ENCODE measurements at regions not wholly inside any gene's neighbourhood (a gene's known extent, or its start where the extent isn't known, plus 50 kb on each side); places are given as distances from the start of the nearest gene placed in this dataset.

DNA sequence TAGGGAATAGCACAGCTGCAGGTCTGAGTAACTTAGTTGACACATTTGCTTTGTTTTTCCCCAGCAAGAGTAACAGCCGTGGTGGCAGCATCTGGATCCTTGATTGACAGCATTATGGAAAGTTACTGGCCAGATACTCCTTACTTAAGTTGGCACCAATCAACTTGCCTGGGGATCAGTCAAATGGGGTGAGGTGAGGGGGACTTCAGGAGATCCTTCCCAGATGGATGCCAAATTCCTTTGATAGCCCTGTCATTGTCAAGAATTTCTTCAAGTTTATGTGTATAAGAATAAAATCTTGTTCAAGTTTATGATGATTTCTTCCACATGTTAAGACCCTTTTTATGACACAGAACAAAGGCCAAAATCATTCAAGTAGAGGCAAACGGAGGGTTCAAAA lies 618.4 kb downstream of the SLC6A15 start:
- H3K4me3 ChIP-seq (ENCODE audit: low read depth in 1 of 2, low read length in 2 of 2): no peak overlapping the region
- H3K4me1 ChIP-seq (ENCODE audit: control insufficient read depth in 2 of 2, insufficient read depth in 2 of 2, low read length in 1 of 2): no peaks in the 10 kb centered on the region
- H3K27ac ChIP-seq (ENCODE audit: low read depth in 2 of 2, low read length in 1 of 2): no peak overlapping the region
- H3K27me3 ChIP-seq (ENCODE audit: control insufficient read depth in 1 of 2, insufficient read depth in 2 of 2, low read length in 2 of 2): no peaks in the 10 kb centered on the region
- H3K9me3 ChIP-seq (ENCODE audit: control insufficient read depth in 2 of 2, insufficient read depth in 1 of 2, low read depth in 1 of 2, low read length in 1 of 2): no peaks in the 10 kb centered on the region
- WGBS, 2 donors: 45 to 54% methylated on average over 2 of the region's 2 CpGs
- no peaks in the 10 kb centered on the region for H3K36me3 ChIP-seq (ENCODE audit: control insufficient read depth in 2 of 2, insufficient read depth in 2 of 2, low read length in 1 of 2)

DNA sequence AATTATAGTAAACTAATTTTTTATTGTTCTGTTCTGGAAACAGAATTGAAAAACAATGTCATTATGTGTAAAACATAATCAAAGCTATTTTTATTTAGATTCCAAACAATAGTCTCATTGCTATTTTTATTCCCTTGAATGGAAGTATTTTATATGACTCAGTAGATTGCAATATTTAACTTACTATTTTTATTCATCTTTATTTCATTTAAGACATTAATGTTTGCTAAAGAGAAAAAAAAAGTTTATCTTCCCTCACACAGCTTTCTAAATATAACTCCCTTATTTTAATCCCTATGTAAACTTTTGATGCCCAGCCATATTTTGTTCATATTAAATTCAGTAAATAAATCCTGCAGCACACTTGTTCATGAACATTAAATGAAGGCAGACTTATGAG lies 622.4 kb downstream of the SLC6A15 start:
- no peak overlapping the region for H3K4me3 ChIP-seq (ENCODE audit: low read depth in 1 of 2, low read length in 2 of 2)
- no peaks in the 10 kb centered on the region for H3K36me3 ChIP-seq (ENCODE audit: control insufficient read depth in 2 of 2, insufficient read depth in 2 of 2, low read length in 1 of 2)
- no peak overlapping the region for H3K27ac ChIP-seq (ENCODE audit: low read depth in 2 of 2, low read length in 1 of 2)
- no peaks in the 10 kb centered on the region for H3K4me1 ChIP-seq (ENCODE audit: control insufficient read depth in 2 of 2, insufficient read depth in 2 of 2, low read length in 1 of 2)
- no peaks in the 10 kb centered on the region for H3K27me3 ChIP-seq (ENCODE audit: control insufficient read depth in 1 of 2, insufficient read depth in 2 of 2, low read length in 2 of 2)
- no peaks in the 10 kb centered on the region for H3K9me3 ChIP-seq (ENCODE audit: control insufficient read depth in 2 of 2, insufficient read depth in 1 of 2, low read depth in 1 of 2, low read length in 1 of 2)

DNA sequence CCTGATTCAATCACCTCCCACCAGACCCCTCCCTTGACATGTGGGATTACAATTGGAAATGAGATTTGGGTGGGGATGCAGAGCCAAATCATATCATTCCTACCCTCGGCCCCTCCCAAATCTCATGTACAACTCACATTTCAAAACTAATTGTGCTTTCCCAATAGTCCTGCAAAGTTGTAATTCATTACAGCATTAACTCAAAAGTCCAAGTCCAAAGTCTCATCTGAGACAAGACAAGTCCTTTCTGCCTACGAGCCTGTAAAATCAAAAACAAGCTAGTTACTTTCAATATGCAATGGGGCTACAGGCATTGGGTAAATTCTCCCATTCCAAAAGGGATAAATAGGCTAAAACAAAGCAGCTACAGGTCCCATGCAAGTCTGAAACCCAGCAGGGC lies 634.6 kb downstream of the SLC6A15 start:
- H3K36me3 ChIP-seq (ENCODE audit: control insufficient read depth in 2 of 2, insufficient read depth in 2 of 2, low read length in 1 of 2): no peaks in the 10 kb centered on the region
- WGBS, 2 donors: 80 to 82% methylated on average over 2 of the region's 2 CpGs
- no peaks in the 10 kb centered on the region for H3K9me3 ChIP-seq (ENCODE audit: control insufficient read depth in 2 of 2, insufficient read depth in 1 of 2, low read depth in 1 of 2, low read length in 1 of 2)
- no peaks in the 10 kb centered on the region for H3K4me1 ChIP-seq (ENCODE audit: control insufficient read depth in 2 of 2, insufficient read depth in 2 of 2, low read length in 1 of 2)
- no peak overlapping the region for H3K4me3 ChIP-seq (ENCODE audit: low read depth in 1 of 2, low read length in 2 of 2)
- no peaks in the 10 kb centered on the region for H3K27me3 ChIP-seq (ENCODE audit: control insufficient read depth in 1 of 2, insufficient read depth in 2 of 2, low read length in 2 of 2)
- H3K27ac ChIP-seq (ENCODE audit: low read depth in 2 of 2, low read length in 1 of 2): no peak overlapping the region

DNA sequence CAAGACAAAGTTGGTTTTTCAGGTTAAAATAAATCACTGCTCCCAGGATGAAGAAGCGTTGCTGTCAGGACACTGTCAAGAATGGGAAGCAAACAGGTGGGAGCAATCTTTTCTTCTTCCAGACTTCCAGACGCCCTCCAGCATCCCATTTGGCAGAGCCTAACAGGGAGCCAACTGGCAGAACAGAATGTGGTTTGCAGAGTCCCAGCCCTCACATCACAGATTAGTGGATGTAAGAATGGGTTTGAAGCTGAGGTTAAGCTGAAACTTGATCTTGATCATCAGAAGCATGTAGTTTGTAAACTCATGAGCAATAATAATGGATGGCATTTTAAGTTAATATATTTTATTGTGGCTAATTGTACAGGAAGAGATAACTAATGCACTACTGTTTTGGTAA lies 636.4 kb downstream of the SLC6A15 start:
- H3K4me1 ChIP-seq (ENCODE audit: control insufficient read depth in 2 of 2, insufficient read depth in 2 of 2, low read length in 1 of 2): no peaks in the 10 kb centered on the region
- WGBS, 2 donors: 43 to 50% methylated on average over 2 of the region's 2 CpGs
- H3K27me3 ChIP-seq (ENCODE audit: control insufficient read depth in 1 of 2, insufficient read depth in 2 of 2, low read length in 2 of 2): no peaks in the 10 kb centered on the region
- no peaks in the 10 kb centered on the region for H3K36me3 ChIP-seq (ENCODE audit: control insufficient read depth in 2 of 2, insufficient read depth in 2 of 2, low read length in 1 of 2)
- no peak overlapping the region for H3K4me3 ChIP-seq (ENCODE audit: low read depth in 1 of 2, low read length in 2 of 2)
- no peaks in the 10 kb centered on the region for H3K9me3 ChIP-seq (ENCODE audit: control insufficient read depth in 2 of 2, insufficient read depth in 1 of 2, low read depth in 1 of 2, low read length in 1 of 2)
- H3K27ac ChIP-seq (ENCODE audit: low read depth in 2 of 2, low read length in 1 of 2): no peak overlapping the region

DNA sequence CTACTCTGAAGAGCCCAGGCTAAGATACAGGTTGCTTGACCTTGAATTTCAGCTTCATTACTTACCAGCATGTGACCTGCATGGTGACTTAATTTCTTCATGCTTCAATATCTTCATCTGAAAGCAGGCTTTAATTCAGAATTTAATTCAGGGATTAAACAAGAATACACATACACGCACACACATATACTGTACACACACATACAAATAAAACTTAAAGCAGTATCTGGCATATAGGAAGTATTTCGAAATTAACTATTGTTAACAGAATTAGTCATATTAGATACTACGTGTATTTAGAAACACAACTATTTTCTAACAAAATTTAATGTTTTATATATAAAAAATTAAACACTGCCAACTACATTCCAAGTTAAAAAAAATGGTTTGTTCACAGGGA lies 640.3 kb downstream of the SLC6A15 start:
- Histone ChIP-seq H3K27me3 (ENCODE audit: control insufficient read depth in 1 of 2, insufficient read depth in 2 of 2, low read length in 2 of 2) (no peaks in the 10 kb centered on the region), H3K4me1 (ENCODE audit: control insufficient read depth in 2 of 2, insufficient read depth in 2 of 2, low read length in 1 of 2) (no peaks in the 10 kb centered on the region), H3K27ac (ENCODE audit: low read depth in 2 of 2, low read length in 1 of 2) (no peak overlapping the region), H3K36me3 (ENCODE audit: control insufficient read depth in 2 of 2, insufficient read depth in 2 of 2, low read length in 1 of 2) (no peaks in the 10 kb centered on the region), H3K4me3 (ENCODE audit: low read depth in 1 of 2, low read length in 2 of 2) (no peak overlapping the region), H3K9me3 (ENCODE audit: control insufficient read depth in 2 of 2, insufficient read depth in 1 of 2, low read depth in 1 of 2, low read length in 1 of 2) (no peaks in the 10 kb centered on the region)
- WGBS, 2 donors: 56 to 70% methylated on average over 3 of the region's 3 CpGs

GRCh38 chr12:84270470-84271140 lies 642.0 kb downstream of the SLC6A15 start:
- Histone ChIP-seq H3K27ac (ENCODE audit: low read depth in 2 of 2, low read length in 1 of 2) (no peak overlapping the region), H3K9me3 (ENCODE audit: control insufficient read depth in 2 of 2, insufficient read depth in 1 of 2, low read depth in 1 of 2, low read length in 1 of 2) (no peaks in the 10 kb centered on the region), H3K27me3 (ENCODE audit: control insufficient read depth in 1 of 2, insufficient read depth in 2 of 2, low read length in 2 of 2) (no peaks in the 10 kb centered on the region), H3K4me3 (ENCODE audit: low read depth in 1 of 2, low read length in 2 of 2) (no peak overlapping the region), H3K4me1 (ENCODE audit: control insufficient read depth in 2 of 2, insufficient read depth in 2 of 2, low read length in 1 of 2) (no peaks in the 10 kb centered on the region), H3K36me3 (ENCODE audit: control insufficient read depth in 2 of 2, insufficient read depth in 2 of 2, low read length in 1 of 2) (no peaks in the 10 kb centered on the region)
- WGBS, 2 donors: 36 to 40% methylated on average over 8 of the region's 8 CpGs

- Histone ChIP-seq H3K36me3 (ENCODE audit: control insufficient read depth in 2 of 2, insufficient read depth in 2 of 2, low read length in 1 of 2) (no peaks in the 10 kb centered on the region), H3K4me1 (ENCODE audit: control insufficient read depth in 2 of 2, insufficient read depth in 2 of 2, low read length in 1 of 2) (no peaks in the 10 kb centered on the region), H3K27me3 (ENCODE audit: control insufficient read depth in 1 of 2, insufficient read depth in 2 of 2, low read length in 2 of 2) (no peaks in the 10 kb centered on the region), H3K27ac (ENCODE audit: low read depth in 2 of 2, low read length in 1 of 2) (no peak overlapping the region), H3K4me3 (ENCODE audit: low read depth in 1 of 2, low read length in 2 of 2) (no peak overlapping the region), H3K9me3 (ENCODE audit: control insufficient read depth in 2 of 2, insufficient read depth in 1 of 2, low read depth in 1 of 2, low read length in 1 of 2) (no peaks in the 10 kb centered on the region)
- WGBS, 2 donors: 50 to 65% methylated on average over 2 of the region's 2 CpGs
Observed at GRCh38 chr12:84247931-84248330, 664.7 kb downstream of the SLC6A15 start.

GRCh38 chr12:84243686-84244085 lies 668.9 kb downstream of the SLC6A15 start:
- Histone ChIP-seq H3K27me3 (ENCODE audit: control insufficient read depth in 1 of 2, insufficient read depth in 2 of 2, low read length in 2 of 2) (no peaks in the 10 kb centered on the region), H3K27ac (ENCODE audit: low read depth in 2 of 2, low read length in 1 of 2) (no peak overlapping the region), H3K4me1 (ENCODE audit: control insufficient read depth in 2 of 2, insufficient read depth in 2 of 2, low read length in 1 of 2) (no peaks in the 10 kb centered on the region), H3K4me3 (ENCODE audit: low read depth in 1 of 2, low read length in 2 of 2) (no peak overlapping the region), H3K36me3 (ENCODE audit: control insufficient read depth in 2 of 2, insufficient read depth in 2 of 2, low read length in 1 of 2) (no peaks in the 10 kb centered on the region), H3K9me3 (ENCODE audit: control insufficient read depth in 2 of 2, insufficient read depth in 1 of 2, low read depth in 1 of 2, low read length in 1 of 2) (no peaks in the 10 kb centered on the region)
- WGBS, 2 donors: 69 to 80% methylated on average over 4 of the region's 4 CpGs

DNA sequence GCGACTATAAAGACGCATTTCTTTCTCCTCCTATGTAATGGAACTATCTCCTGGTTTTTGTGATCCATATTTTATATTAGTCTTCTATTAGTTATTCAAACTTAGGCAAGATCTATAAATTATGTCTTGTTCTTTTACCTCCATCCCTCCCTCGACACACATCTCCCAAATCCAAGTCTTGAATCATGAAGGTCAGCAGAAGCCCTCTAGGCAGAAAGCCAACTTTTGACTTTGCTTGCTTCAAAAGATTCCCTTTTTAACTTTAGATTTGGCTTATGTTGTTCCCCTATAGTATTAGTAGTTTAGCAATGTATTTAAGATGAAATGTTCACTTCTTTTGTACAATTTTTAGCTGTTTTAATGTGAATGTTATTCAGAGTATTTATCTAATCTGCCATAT lies 689.8 kb downstream of the SLC6A15 start:
- Histone ChIP-seq H3K4me1 (ENCODE audit: control insufficient read depth in 2 of 2, insufficient read depth in 2 of 2, low read length in 1 of 2) (no peaks in the 10 kb centered on the region), H3K27me3 (ENCODE audit: control insufficient read depth in 1 of 2, insufficient read depth in 2 of 2, low read length in 2 of 2) (no peaks in the 10 kb centered on the region), H3K4me3 (ENCODE audit: low read depth in 1 of 2, low read length in 2 of 2) (no peak overlapping the region), H3K36me3 (ENCODE audit: control insufficient read depth in 2 of 2, insufficient read depth in 2 of 2, low read length in 1 of 2) (no peaks in the 10 kb centered on the region), H3K9me3 (ENCODE audit: control insufficient read depth in 2 of 2, insufficient read depth in 1 of 2, low read depth in 1 of 2, low read length in 1 of 2) (no peaks in the 10 kb centered on the region), H3K27ac (ENCODE audit: low read depth in 2 of 2, low read length in 1 of 2) (no peak overlapping the region)
- WGBS, 2 donors: 81 to 82% methylated on average over 3 of the region's 3 CpGs

GRCh38 chr12:84218406-84218805 lies 694.2 kb downstream of the SLC6A15 start:
- no peak overlapping the region for H3K27ac ChIP-seq (ENCODE audit: low read depth in 2 of 2, low read length in 1 of 2)
- 56 to 58% methylated on average over 1 of the region's 1 CpG for WGBS, 2 donors
- no peaks in the 10 kb centered on the region for H3K36me3 ChIP-seq (ENCODE audit: control insufficient read depth in 2 of 2, insufficient read depth in 2 of 2, low read length in 1 of 2)
- no peaks in the 10 kb centered on the region for H3K9me3 ChIP-seq (ENCODE audit: control insufficient read depth in 2 of 2, insufficient read depth in 1 of 2, low read depth in 1 of 2, low read length in 1 of 2)
- H3K27me3 ChIP-seq (ENCODE audit: control insufficient read depth in 1 of 2, insufficient read depth in 2 of 2, low read length in 2 of 2): no peaks in the 10 kb centered on the region
- H3K4me1 ChIP-seq (ENCODE audit: control insufficient read depth in 2 of 2, insufficient read depth in 2 of 2, low read length in 1 of 2): no peaks in the 10 kb centered on the region
- H3K4me3 ChIP-seq (ENCODE audit: low read depth in 1 of 2, low read length in 2 of 2): no peak overlapping the region

Data from esophagus (tissue), 2 donors.